ENCODE measurements at regions not wholly inside any gene's neighbourhood (a gene's known extent, or its start where the extent isn't known, plus 50 kb on each side); places are given as distances from the start of the nearest gene placed in this dataset.
A peak's percentile ranks its signal among the peaks of the same experiment; 100 is the strongest.
"Not testable (repeated sequence)": the region's sequence is repeated elsewhere in the genome, so short reads cannot be mapped to it uniquely, and the experiment has no call there.

- no peak for DNase-seq (ENCODE audit: low spot score)
These were observed 106.0 kb upstream of the OR9Q1 start for GRCh38 chr11:57917632-57918031.

DNA sequence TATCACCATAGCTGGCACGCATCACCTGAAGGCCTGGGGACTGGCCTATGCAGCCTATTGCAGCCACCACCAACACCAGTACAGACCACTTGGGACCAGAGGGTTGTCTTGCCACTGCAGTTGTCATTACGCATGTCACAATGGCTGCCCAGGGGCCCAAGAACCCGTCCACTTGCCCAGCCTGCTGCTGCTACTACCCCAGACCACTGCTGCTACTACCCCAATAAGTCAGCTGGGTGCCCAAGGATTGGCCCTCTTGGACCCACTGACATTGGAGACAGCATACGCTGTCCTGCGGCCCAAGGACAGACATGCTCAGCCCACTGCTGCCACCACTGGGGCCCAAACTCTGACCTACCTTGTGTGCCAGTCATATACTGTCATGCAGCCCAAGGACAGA lies 102.7 kb upstream of the OR9Q1 start:
- DNase-seq (ENCODE audit: low spot score) = no peak

- DNase-seq (ENCODE audit: low spot score) = no peak
These were observed 91.6 kb upstream of the OR9Q1 start for GRCh38 chr11:57932105-57932504.

DNA sequence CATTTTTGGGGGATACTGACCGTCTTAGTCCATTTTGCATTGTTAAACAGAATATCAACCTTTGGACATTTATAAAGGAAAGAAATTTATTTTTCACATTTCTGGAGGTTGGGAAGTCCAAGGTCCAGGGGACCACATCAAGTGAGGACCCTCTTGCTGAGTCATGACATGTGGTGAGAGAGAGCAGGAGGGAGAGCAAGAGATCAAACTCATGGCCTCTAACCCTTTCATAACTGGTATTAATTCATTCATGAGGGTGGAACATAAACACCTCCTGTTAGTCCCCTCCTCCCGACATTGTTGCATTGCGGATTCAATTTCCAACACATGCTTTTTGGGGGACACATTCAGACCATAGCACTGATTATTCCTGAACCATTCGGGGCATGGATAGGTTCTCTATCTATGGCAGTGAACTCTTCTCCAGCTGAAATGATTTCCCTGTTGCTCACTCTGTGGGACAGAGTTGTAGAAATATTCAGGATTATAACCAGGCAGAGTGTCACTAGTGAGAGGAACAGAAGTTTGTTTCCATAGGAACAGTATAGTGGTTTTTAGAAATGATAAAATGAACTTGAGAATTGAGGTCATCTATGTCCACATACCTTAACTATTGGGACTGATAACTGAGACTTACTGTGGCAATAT lies 88.2 kb upstream of the OR9Q1 start:
- DNase-seq (ENCODE audit: low spot score) = no peak

- DNase-seq (ENCODE audit: low spot score) = no peak
These were observed 87.6 kb upstream of the OR9Q1 start for GRCh38 chr11:57936050-57936418.

- DNase-seq (ENCODE audit: low spot score) = no peak
These were observed 86.2 kb upstream of the OR9Q1 start for GRCh38 chr11:57937431-57937830.

DNA sequence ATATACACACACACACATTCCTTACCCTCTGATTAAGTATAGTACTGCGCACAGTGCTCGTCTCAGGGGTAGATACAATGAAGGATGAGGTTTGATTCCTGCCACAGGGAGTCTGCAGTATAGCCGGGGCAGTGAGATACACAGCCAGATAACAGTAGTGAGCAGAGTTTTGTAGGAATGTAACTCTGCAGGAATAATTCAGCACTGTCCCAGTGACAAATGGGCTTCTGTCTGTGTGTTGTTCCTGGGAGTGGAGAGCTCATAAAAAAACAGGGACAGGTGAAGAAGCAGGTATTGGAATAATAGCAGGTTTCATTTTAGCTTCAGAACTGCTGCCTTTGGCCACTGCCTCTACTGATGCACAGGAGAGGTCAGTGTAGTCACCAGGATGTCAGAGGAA lies 85.3 kb upstream of the OR9Q1 start:
- no peak for DNase-seq (ENCODE audit: low spot score)

DNA sequence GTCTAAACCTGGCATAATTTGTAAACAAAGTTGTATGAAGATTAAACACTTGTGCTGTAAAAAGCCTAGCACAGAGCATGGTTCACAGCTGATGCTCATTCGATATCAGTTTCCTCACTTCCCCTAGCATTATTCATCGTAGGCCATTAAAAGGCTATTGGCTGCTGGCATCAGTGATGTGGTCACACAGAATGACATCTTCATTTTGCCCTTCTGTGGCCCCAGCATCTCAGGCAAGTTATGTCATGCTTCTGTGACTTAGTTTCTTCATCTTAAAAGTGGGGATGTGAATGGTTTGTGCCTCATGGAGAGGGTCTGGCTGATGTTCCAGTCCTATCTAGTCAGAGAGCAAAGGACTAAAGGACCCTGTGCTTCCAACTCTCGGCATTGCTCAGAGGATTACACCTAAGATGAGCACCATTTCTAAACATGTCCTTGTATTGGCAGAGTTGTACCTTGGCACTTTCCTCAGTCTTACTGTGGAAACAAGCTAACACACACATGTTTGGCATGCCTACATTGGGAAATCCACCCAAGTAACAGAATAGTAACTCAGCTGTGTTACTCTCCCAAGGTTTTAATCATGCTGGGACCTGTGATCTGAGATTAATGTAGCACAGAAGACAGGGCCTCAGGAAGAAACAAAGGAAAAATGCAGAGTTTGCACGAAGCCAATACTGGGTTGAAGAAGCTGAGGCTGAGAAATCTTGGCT lies 83.5 kb upstream of the OR9Q1 start:
- DNase-seq (ENCODE audit: low spot score) = no peak

GRCh38 chr11:57941875-57942274 lies 81.8 kb upstream of the OR9Q1 start:
- DNase-seq (ENCODE audit: low spot score) = no peak

- DNase-seq (ENCODE audit: low spot score) = no peak
These were observed 80.9 kb upstream of the OR9Q1 start for GRCh38 chr11:57942808-57943207.

DNA sequence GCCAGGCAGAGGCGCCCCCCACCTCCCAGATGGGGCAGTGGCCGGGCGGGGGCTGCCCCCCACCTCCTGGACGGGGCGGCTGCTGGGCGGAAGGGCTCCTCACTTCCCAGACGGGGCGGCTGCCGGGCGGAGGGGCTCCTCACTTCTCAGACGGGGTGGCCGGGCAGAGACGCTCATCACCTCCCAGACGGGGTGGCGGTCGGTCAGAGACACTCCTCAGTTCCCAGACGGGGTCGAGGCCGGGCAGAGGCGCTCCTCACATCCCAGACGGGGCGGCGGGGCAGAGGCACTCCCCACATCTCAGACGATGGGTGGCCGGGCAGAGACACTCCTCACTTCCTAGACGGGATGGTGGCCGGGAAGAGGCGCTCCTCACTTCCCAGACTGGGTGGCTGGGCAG lies 79.9 kb upstream of the OR9Q1 start:
- not testable (repeated sequence) for DNase-seq (ENCODE audit: low spot score)

DNA sequence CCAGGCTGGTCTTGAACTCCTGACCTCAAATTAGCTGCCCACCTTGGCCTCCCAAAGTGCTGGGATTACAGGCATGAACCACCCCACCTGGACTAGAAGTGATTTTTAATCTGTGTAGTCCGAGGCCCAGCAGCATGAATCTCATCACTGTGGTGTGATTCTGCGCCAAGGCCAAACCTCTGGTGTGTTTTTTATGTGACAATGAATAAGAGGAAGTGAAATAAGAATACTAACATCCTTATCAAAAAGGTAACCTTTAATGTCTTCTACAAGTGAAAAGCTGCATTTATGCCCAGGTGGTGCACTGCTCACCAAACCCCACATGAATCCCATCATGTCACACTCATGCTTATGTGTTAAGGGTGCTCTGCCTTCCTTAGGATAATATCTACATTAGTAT lies 77.1 kb upstream of the OR9Q1 start:
- no peak for DNase-seq (ENCODE audit: low spot score)

DNA sequence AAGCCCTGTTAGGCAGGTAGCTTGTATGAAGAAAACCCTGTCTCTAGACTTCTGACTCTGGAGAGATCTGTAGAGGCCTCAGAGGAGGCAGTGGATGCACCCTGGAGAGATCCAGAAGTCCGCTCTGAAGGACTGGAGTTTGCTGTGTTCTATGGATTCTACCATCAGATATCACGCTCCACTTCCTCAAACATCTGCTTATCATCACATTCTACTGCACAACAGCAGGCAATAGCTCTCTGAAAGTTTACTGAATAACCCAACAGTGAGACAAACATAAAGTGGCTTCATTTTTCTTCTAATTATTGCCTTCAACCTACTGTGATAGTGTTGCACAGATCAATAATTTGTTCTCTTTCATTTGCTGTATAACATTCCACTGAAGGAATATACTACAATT lies 59.0 kb upstream of the OR9Q1 start:
- DNase-seq (ENCODE audit: low spot score) = no peak

GRCh38 chr11:57971272-57972012 lies 52.2 kb upstream of the OR9Q1 start:
- DNase-seq (ENCODE audit: low spot score) = no peak

DNA sequence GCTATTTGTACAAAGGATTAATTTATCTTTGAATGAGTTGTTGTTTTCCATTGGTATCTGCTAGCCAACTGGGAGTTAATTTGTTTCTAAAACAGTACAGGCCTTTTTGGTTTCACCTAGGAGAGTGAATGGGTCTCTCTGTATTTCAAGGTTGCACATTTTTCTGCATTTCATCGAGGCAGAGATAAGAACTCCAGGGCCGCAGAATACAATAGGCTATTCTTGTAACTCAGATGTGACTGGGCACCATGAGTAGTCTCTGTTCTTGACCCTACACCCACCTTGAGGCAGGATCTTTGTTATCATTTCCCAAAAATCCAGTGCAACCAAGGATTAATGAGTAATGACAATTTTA lies 51.7 kb upstream of the OR9Q1 start:
- peak; percentile 73 for DNase-seq (ENCODE audit: low spot score)

Data from COLO829 (cell line).